ENCODE measurements at regions not wholly inside any gene's neighbourhood (a gene's known extent, or its start where the extent isn't known, plus 50 kb on each side); places are given as distances from the start of the nearest gene placed in this dataset.

DNA sequence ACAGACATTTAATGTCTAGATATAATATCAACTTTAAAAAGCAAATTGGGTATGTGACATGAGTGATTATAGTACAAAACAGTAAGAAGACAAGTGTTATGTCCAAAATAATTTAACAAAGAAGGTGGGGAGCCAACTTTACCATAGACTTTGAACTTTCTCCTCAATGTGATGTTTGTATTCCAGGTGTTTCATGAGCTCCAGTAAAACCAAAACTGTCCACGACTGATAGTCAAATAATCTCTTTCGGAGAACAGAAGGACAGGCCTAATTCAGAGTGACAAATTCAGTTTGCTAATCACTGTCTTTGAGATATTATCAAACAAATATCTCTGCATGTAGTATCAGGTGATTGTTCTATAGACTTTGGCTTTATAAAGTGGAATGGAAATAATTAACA lies 1112.6 kb downstream of the SLC6A15 start:
- no peak overlapping the region for H3K4me3 ChIP-seq (ENCODE audit: low read depth, low read length)
- TF ChIP-seq, protein P1, sequence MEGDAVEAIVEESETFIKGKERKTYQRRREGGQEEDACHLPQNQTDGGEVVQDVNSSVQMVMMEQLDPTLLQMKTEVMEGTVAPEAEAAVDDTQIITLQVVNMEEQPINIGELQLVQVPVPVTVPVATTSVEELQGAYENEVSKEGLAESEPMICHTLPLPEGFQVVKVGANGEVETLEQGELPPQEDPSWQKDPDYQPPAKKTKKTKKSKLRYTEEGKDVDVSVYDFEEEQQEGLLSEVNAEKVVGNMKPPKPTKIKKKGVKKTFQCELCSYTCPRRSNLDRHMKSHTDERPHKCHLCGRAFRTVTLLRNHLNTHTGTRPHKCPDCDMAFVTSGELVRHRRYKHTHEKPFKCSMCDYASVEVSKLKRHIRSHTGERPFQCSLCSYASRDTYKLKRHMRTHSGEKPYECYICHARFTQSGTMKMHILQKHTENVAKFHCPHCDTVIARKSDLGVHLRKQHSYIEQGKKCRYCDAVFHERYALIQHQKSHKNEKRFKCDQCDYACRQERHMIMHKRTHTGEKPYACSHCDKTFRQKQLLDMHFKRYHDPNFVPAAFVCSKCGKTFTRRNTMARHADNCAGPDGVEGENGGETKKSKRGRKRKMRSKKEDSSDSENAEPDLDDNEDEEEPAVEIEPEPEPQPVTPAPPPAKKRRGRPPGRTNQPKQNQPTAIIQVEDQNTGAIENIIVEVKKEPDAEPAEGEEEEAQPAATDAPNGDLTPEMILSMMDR (IDR thresholded peaks at IDR 0.05; ENCODE audit: low read depth, low read length, missing control alignments) = no peak
- DNase-seq (ENCODE audit: low read depth) = no peak
- in situ Hi-C loops (cut with HindIII; ENCODE audit: low sequenced_read_pairs) = no loop called here

DNA sequence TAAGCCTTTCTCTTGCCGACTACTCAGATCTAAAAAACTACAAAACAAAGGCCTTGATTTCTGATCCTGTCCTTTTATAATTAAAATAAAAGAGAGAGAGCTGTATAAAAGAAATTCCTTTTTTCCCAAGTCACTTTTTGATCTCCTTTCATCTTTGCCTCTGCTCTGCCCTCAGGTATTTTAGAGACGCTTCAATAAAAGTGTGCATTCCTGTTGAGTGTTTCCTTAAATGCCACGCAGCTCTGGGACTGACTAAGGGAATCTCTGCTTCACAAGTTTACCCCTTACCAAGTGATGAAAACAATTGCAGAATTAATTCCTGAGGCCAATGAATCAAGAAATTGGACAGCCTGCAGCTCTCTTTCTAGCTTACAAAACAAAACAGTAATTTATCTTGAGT lies 1109.8 kb downstream of the TMTC2 start:
- TF ChIP-seq, protein P1 (IDR thresholded peaks at IDR 0.05; ENCODE audit: low read depth, low read length, missing control alignments) = no peak
- no peak overlapping the region for H3K4me3 ChIP-seq (ENCODE audit: low read depth, low read length)
- in situ Hi-C loops (cut with HindIII; ENCODE audit: low sequenced_read_pairs) = no loop called here
- DNase-seq (ENCODE audit: low read depth) = no peak

DNA sequence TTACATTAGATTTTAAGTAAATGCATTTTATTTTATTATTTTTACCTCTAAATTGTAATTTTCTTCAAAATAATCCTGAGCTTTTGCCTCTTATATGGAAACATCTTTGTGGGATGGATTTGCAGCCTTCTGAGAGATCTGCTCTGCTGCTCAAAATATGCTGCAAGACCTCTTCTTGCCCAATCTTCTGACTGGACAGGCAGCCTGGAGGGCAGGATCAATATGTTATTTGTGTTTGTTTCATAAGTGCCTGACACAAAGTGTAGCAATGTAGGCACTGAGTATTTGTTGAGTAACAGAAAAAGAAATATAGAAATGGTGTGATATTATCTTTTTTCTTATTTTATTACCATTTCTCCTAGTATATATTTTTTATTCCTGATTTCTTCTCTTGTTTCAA lies 1106.9 kb downstream of the TMTC2 start:
- H3K4me3 ChIP-seq (ENCODE audit: low read depth, low read length) = no peak overlapping the region
- DNase-seq (ENCODE audit: low read depth) = no peak
- TF ChIP-seq, protein P1 (IDR thresholded peaks at IDR 0.05; ENCODE audit: low read depth, low read length, missing control alignments) = no peak
- in situ Hi-C loops (cut with HindIII; ENCODE audit: low sequenced_read_pairs) = no loop called here

DNA sequence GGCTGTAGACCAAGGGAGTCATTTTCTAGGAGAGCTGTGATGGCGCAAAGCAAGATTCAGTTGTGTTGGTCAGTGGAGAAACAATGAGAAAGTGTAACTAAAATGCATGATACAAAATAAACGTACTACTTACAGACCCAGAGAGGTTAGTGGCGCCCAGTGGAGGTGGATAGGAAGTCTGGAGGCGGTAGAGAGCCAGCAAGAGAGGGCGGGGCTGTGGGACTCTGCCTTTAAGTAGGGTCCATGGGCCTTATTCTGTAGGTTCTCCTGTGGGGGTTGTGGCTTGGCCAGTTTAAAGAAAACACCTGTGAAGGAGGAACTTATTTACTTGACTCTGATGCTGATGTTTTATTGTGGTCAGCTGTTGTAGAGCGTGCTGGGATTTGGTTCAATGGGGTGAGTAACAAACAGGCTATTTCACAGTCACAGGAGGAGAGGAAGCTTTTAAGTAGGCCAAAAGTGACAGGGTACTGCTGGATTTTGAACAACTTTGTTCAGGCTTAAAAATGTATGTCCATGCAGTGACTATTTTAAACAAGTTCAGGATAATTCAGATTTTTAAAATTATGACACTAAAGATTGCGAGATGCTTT lies 1097.7 kb downstream of the TMTC2 start:
- in situ Hi-C loops (cut with HindIII; ENCODE audit: low sequenced_read_pairs) = no loop called here
- TF ChIP-seq, protein P1 (IDR thresholded peaks at IDR 0.05; ENCODE audit: low read depth, low read length, missing control alignments) = no peak
- no peak overlapping the region for H3K4me3 ChIP-seq (ENCODE audit: low read depth, low read length)
- DNase-seq (ENCODE audit: low read depth) = no peak

DNA sequence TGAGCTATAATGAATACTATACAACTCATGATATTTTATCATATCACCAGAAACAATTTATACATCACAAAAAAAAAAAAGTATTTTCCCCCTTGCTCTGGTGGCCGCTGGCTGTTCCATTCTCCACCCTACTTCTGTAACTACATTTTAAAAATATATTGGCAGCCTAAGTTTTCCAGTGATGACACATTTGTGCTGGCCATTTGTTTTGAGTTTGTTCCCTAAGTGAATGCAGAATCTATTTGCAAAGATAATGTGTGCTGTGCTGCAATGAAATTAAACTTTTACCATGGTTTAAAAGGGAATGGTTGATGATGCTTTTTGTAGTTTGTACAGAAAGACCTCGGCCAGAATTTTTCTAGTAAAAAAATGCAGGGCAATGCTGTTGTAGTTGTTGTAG lies 1092.8 kb downstream of the TMTC2 start:
- in situ Hi-C loops (cut with HindIII; ENCODE audit: low sequenced_read_pairs) = no loop called here
- no peak for DNase-seq (ENCODE audit: low read depth)
- TF ChIP-seq, protein P1 (IDR thresholded peaks at IDR 0.05; ENCODE audit: low read depth, low read length, missing control alignments) = no peak
- H3K4me3 ChIP-seq (ENCODE audit: low read depth, low read length) = no peak overlapping the region

DNA sequence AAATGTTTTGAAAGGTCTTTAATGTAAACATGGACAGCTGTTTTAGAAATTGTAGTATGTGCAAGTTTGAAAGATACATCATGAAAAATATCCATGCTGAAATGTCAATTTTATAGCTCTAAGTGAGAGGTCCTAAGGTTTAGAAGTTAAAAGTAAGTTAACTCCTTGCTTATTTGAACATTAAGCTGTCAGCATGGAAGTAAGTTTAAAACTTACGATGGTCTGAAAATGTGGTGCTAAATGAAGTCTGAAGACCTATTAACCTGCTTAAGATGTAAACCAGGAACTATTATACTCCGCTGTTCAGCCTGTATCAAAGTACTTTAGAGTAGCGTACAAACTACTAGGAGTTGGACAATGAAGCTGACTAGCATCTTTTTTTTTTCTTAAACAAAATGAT lies 1082.4 kb downstream of the TMTC2 start:
- in situ Hi-C loops (cut with HindIII; ENCODE audit: low sequenced_read_pairs) = no loop called here
- no peak for DNase-seq (ENCODE audit: low read depth)
- TF ChIP-seq, protein P1 (IDR thresholded peaks at IDR 0.05; ENCODE audit: low read depth, low read length, missing control alignments) = no peak
- H3K4me3 ChIP-seq (ENCODE audit: low read depth, low read length) = no peak overlapping the region

Data from astrocyte of the cerebellum (primary cell).